ENCODE measurements at regions not wholly inside any gene's neighbourhood (a gene's known extent, or its start where the extent isn't known, plus 50 kb on each side); places are given as distances from the start of the nearest gene placed in this dataset.
"Not testable (repeated sequence)": the region's sequence is repeated elsewhere in the genome, so short reads cannot be mapped to it uniquely, and the experiment has no call there.

- H3K36me3 Mint-ChIP-seq: peaks cover 6% of the 10 kb centered on the region
- no peaks in the 10 kb centered on the region for H3K9me3 Mint-ChIP-seq
- no peak overlapping the region for H3K4me3 Mint-ChIP-seq
- H3K4me1 Mint-ChIP-seq: peaks cover 26 to 36% (median 27%) of the 10 kb centered on the region in 3 donors
- peak overlapping the region in 1 of 3 donors; percentile 6 for H3K27ac Mint-ChIP-seq
- H3K27me3 Mint-ChIP-seq: no peaks in the 10 kb centered on the region
These were observed 78.2 kb upstream of the SLC1A4 start for GRCh38 chr2:64910972-64911433.

- H3K27me3 Mint-ChIP-seq: no peaks in the 10 kb centered on the region
- H3K4me1 Mint-ChIP-seq: peaks cover 43 to 49% (median 45%) of the 10 kb centered on the region in 3 donors
- no peaks in the 10 kb centered on the region for H3K9me3 Mint-ChIP-seq
- peaks cover 6% of the 10 kb centered on the region for H3K36me3 Mint-ChIP-seq
- peak overlapping the region in 1 of 3 donors; percentile 37 for H3K27ac Mint-ChIP-seq
- peak overlapping the region in 2 of 4 donors; percentile 27 to 57 for H3K4me3 Mint-ChIP-seq
These were observed 75.8 kb upstream of the SLC1A4 start for GRCh38 chr2:64913357-64913869.

- peak overlapping the region in 1 of 3 donors; percentile 84 for H3K27ac Mint-ChIP-seq
- no peaks in the 10 kb centered on the region for H3K27me3 Mint-ChIP-seq
- peaks cover 3% of the 10 kb centered on the region for H3K36me3 Mint-ChIP-seq
- peaks cover 43 to 49% (median 49%) of the 10 kb centered on the region in 3 donors for H3K4me1 Mint-ChIP-seq
- H3K4me3 Mint-ChIP-seq: peak overlapping the region in 2 of 4 donors; percentile 17 to 45
- H3K9me3 Mint-ChIP-seq: no peaks in the 10 kb centered on the region
These were observed 75.0 kb upstream of the SLC1A4 start for GRCh38 chr2:64914247-64914646.

- Mint-ChIP-seq H3K9me3 (no peaks in the 10 kb centered on the region), H3K4me1 (peaks cover 43 to 51% (median 49%) of the 10 kb centered on the region in 3 donors), H3K4me3 (peak overlapping the region in 3 of 4 donors; percentile 46 to 84 (median 79)), H3K27me3 (no peaks in the 10 kb centered on the region), H3K36me3 (peaks cover 3% of the 10 kb centered on the region), H3K27ac (peak overlapping the region; percentile 67 to 84 (median 80))
These were observed 74.3 kb upstream of the SLC1A4 start for GRCh38 chr2:64914735-64915509.

- H3K27me3 Mint-ChIP-seq: no peaks in the 10 kb centered on the region
- H3K27ac Mint-ChIP-seq: peak overlapping the region; percentile 67 to 84 (median 80)
- no peaks in the 10 kb centered on the region for H3K9me3 Mint-ChIP-seq
- H3K36me3 Mint-ChIP-seq: peaks cover 3% of the 10 kb centered on the region
- H3K4me1 Mint-ChIP-seq: peaks cover 43 to 51% (median 50%) of the 10 kb centered on the region in 3 donors
- H3K4me3 Mint-ChIP-seq: peak overlapping the region in 3 of 4 donors; percentile 46 to 84 (median 79)
These were observed 73.7 kb upstream of the SLC1A4 start for GRCh38 chr2:64915510-64915900.

- Mint-ChIP-seq H3K27me3 (no peaks in the 10 kb centered on the region), H3K4me1 (peaks cover 49 to 62% (median 56%) of the 10 kb centered on the region in 3 donors), H3K9me3 (no peaks in the 10 kb centered on the region), H3K4me3 (peak overlapping the region; percentile 11 to 85 (median 50)), H3K36me3 (no peaks in the 10 kb centered on the region), H3K27ac (peak overlapping the region in 1 of 3 donors; percentile 94)
These were observed 70.8 kb upstream of the SLC1A4 start for GRCh38 chr2:64918220-64918886.

- Mint-ChIP-seq H3K4me3 (peak overlapping the region in 2 of 4 donors; percentile 11 to 17), H3K27me3 (no peaks in the 10 kb centered on the region), H3K36me3 (peaks cover 2% of the 10 kb centered on the region), H3K9me3 (no peaks in the 10 kb centered on the region), H3K27ac (peak overlapping the region in 1 of 3 donors; percentile 10), H3K4me1 (peaks cover 47 to 60% (median 52%) of the 10 kb centered on the region in 3 donors)
These were observed 69.9 kb upstream of the SLC1A4 start for GRCh38 chr2:64919261-64919660.

- H3K36me3 Mint-ChIP-seq: peaks cover 9% of the 10 kb centered on the region
- H3K27ac Mint-ChIP-seq: peak overlapping the region in 2 of 3 donors; percentile 43 to 88
These were observed 66.5 kb upstream of the SLC1A4 start for GRCh38 chr2:64922482-64923384.

GRCh38 chr2:64923385-64923710 lies 65.9 kb upstream of the SLC1A4 start:
- peak overlapping the region in 2 of 4 donors; percentile 17 to 51 for H3K4me3 Mint-ChIP-seq
- H3K27ac Mint-ChIP-seq: peak overlapping the region in 2 of 3 donors; percentile 43 to 88
- H3K36me3 Mint-ChIP-seq: peaks cover 9% of the 10 kb centered on the region
- no peaks in the 10 kb centered on the region for H3K27me3 Mint-ChIP-seq
- peaks cover 34 to 43% (median 35%) of the 10 kb centered on the region in 3 donors for H3K4me1 Mint-ChIP-seq
- peaks cover 0 to 2% (median 1%) of the 10 kb centered on the region in 3 donors for H3K9me3 Mint-ChIP-seq

More at GRCh38 chr2:64922482-64923384, 66.5 kb upstream of the SLC1A4 start:
- peaks cover 0 to 2% (median 1%) of the 10 kb centered on the region in 3 donors for H3K9me3 Mint-ChIP-seq
- peak overlapping the region in 2 of 4 donors; percentile 17 to 51 for H3K4me3 Mint-ChIP-seq
- peaks cover 36 to 45% (median 36%) of the 10 kb centered on the region in 3 donors for H3K4me1 Mint-ChIP-seq
- no peaks in the 10 kb centered on the region for H3K27me3 Mint-ChIP-seq

- peaks cover 0 to 2% (median 1%) of the 10 kb centered on the region in 3 donors for H3K9me3 Mint-ChIP-seq
- peaks cover 36 to 44% (median 37%) of the 10 kb centered on the region in 3 donors for H3K4me1 Mint-ChIP-seq
- H3K36me3 Mint-ChIP-seq: peaks cover 9% of the 10 kb centered on the region
- H3K27me3 Mint-ChIP-seq: no peaks in the 10 kb centered on the region
- peak overlapping the region in 2 of 4 donors; percentile 35 to 49 for H3K4me3 Mint-ChIP-seq
- peak overlapping the region in 2 of 3 donors; percentile 36 to 88 for H3K27ac Mint-ChIP-seq
These were observed 64.8 kb upstream of the SLC1A4 start for GRCh38 chr2:64924170-64924934.

GRCh38 chr2:64925930-64926722 lies 63.1 kb upstream of the SLC1A4 start:
- peak overlapping the region in 1 of 3 donors; percentile 29 for H3K27ac Mint-ChIP-seq
- H3K36me3 Mint-ChIP-seq, H3K27me3 Mint-ChIP-seq, H3K9me3 Mint-ChIP-seq: not testable (repeated sequence)
- peaks cover 43 to 55% (median 54%) of the 10 kb centered on the region in 3 donors for H3K4me1 Mint-ChIP-seq
- peak overlapping the region in 1 of 4 donors; percentile 68 for H3K4me3 Mint-ChIP-seq

- no peak overlapping the region for H3K27ac Mint-ChIP-seq
- H3K4me3 Mint-ChIP-seq: no peak overlapping the region
- H3K27me3 Mint-ChIP-seq: no peaks in the 10 kb centered on the region
- H3K36me3 Mint-ChIP-seq: peaks cover 9% of the 10 kb centered on the region
- peaks cover 49 to 68% (median 63%) of the 10 kb centered on the region in 3 donors for H3K4me1 Mint-ChIP-seq
- H3K9me3 Mint-ChIP-seq: peaks cover 0 to 2% (median 1%) of the 10 kb centered on the region in 3 donors
These were observed 60.4 kb upstream of the SLC1A4 start for GRCh38 chr2:64928813-64929212.

- Mint-ChIP-seq H3K27me3 (no peaks in the 10 kb centered on the region), H3K4me3 (peak overlapping the region in 2 of 4 donors; percentile 34 to 81), H3K9me3 (peaks cover 0 to 2% (median 1%) of the 10 kb centered on the region in 3 donors), H3K4me1 (peaks cover 51 to 68% (median 63%) of the 10 kb centered on the region in 3 donors), H3K27ac (no peak overlapping the region), H3K36me3 (peaks cover 7% of the 10 kb centered on the region)
These were observed 59.9 kb upstream of the SLC1A4 start for GRCh38 chr2:64929333-64929732.
